WTC11 (cell line): ENCODE measurements at regions not wholly inside any gene's neighbourhood (a gene's known extent, or its start where the extent isn't known, plus 50 kb on each side); places are given as distances from the start of the nearest gene placed in this dataset.

ENCODE experiments used
- ATAC-seq: fragments of 200-7000 bp; cut with Tn5 transposase; 2 replicates; pipeline ENCODE4 v1.10.0; 2021; ENCODE audit warnings: mild to moderate bottlenecking, moderate library complexity
- CTCF ChIA-PET: fragments of 300-600 bp; sonication (Branson Sonifier 250); formaldehyde crosslinking; loops from one replicate; lab custom pipeline; 2021; ENCODE audit warnings: antibody characterized with exemption; lab: Charles Lee
- POLR2A ChIA-PET: fragments of 350-600 bp; sonication (Branson Sonifier 250); formaldehyde crosslinking; loops from one replicate; lab custom pipeline; 2021; ENCODE audit warnings: antibody characterized with exemption; lab: Charles Lee
- DNase-seq: peaks from one replicate; pipeline ENCODE4 v3.0.0; 2021; ENCODE audit warnings: low spot score
- H3K27ac Mint-ChIP-seq: 2 replicates; pipeline ENCODE4 v1.8.0; 2021; ENCODE audit warnings: mixed read lengths
- H3K27me3 Mint-ChIP-seq: 2 replicates; pipeline ENCODE4 v1.8.0; 2021; ENCODE audit warnings: low read depth, mild to moderate bottlenecking, moderate library complexity, mixed read lengths
- H3K36me3 Mint-ChIP-seq: 2 replicates; pipeline ENCODE4 v1.8.0; 2021; ENCODE audit warnings: mixed read lengths
- H3K4me1 Mint-ChIP-seq: 2 replicates; pipeline ENCODE4 v1.8.0; 2022; ENCODE audit warnings: mixed read lengths
- H3K4me3 Mint-ChIP-seq: 2 replicates; pipeline ENCODE4 v1.8.0; 2021; ENCODE audit warnings: mild to moderate bottlenecking, moderate library complexity, mixed read lengths
- H3K9me3 Mint-ChIP-seq: 2 replicates; pipeline ENCODE4 v1.8.0; 2021; ENCODE audit warnings: mixed read lengths
- EMX1 ChIP-seq: fragments of 250-450 bp; sonication (Bioruptor Pico); IDR thresholded peaks from 2 replicates; pipeline ENCODE4 v1.8.0; 2021; ENCODE audit warnings: mild to moderate bottlenecking
- JUN ChIP-seq: sonication (generic); formaldehyde crosslinking; IDR thresholded peaks from 2 replicates; pipeline ENCODE4 v1.8.0; 2023; ENCODE audit warnings: mild to moderate bottlenecking, missing genetic modification reagents
- MXD4 ChIP-seq: fragments of 250-450 bp; sonication (Bioruptor Pico); IDR thresholded peaks from 2 replicates; pipeline ENCODE4 v1.8.0; 2021; ENCODE audit warnings: mild to moderate bottlenecking, moderate library complexity, borderline replicate concordance
- NR1H2 ChIP-seq: sonication (generic); formaldehyde crosslinking; IDR thresholded peaks from 2 replicates; pipeline ENCODE4 v1.9.0; 2021; ENCODE audit warnings: mild to moderate bottlenecking, moderate library complexity, missing genetic modification reagents
- OVOL2 ChIP-seq: fragments of 250-450 bp; sonication (Bioruptor Pico); IDR thresholded peaks from 2 replicates; pipeline ENCODE4 v1.9.0; 2021; ENCODE audit warnings: mild to moderate bottlenecking, borderline replicate concordance
- PRRX2 ChIP-seq: fragments of 250-450 bp; sonication (Bioruptor Pico); IDR thresholded peaks from 2 replicates; pipeline ENCODE4 v1.8.0; 2021; ENCODE audit warnings: mild to moderate bottlenecking
- RELA ChIP-seq: sonication (generic); formaldehyde crosslinking; IDR thresholded peaks from 2 replicates; pipeline ENCODE4 v1.8.1; 2022; ENCODE audit warnings: missing genetic modification reagents, mild to moderate bottlenecking, borderline replicate concordance
- SOX15 ChIP-seq: fragments of 250-450 bp; sonication (Bioruptor Pico); IDR thresholded peaks from 2 replicates; pipeline ENCODE4 v1.9.0; 2021; ENCODE audit warnings: mild to moderate bottlenecking
- TCF7 ChIP-seq: sonication (generic); formaldehyde crosslinking; IDR thresholded peaks from 2 replicates; pipeline ENCODE4 v1.8.0; 2022; ENCODE audit warnings: mild to moderate bottlenecking, low read depth, missing genetic modification reagents, moderate library complexity
- ZBTB21 ChIP-seq: sonication (generic); formaldehyde crosslinking; IDR thresholded peaks from 2 replicates; pipeline ENCODE4 v1.8.1; 2023; ENCODE audit warnings: mild to moderate bottlenecking, missing genetic modification reagents, borderline replicate concordance
- ZNF263 ChIP-seq: sonication (generic); formaldehyde crosslinking; IDR thresholded peaks from 2 replicates; pipeline ENCODE4 v1.8.1; 2022; ENCODE audit warnings: low read depth, mild to moderate bottlenecking, moderate library complexity, missing genetic modification reagents
- TF ChIP-seq, protein P1 (sequence below): sonication (generic); formaldehyde crosslinking; IDR thresholded peaks from 2 replicates; pipeline ENCODE4 v1.8.0; 2022; ENCODE audit warnings: mild to moderate bottlenecking, missing genetic modification reagents
- TF ChIP-seq, protein P2 (sequence below): sonication (generic); formaldehyde crosslinking; IDR thresholded peaks from 2 replicates; pipeline ENCODE4 v1.8.0; 2022; ENCODE audit warnings: mild to moderate bottlenecking, missing genetic modification reagents
- TF ChIP-seq, protein P3 (sequence below): sonication (generic); formaldehyde crosslinking; IDR thresholded peaks from 2 replicates; pipeline ENCODE4 v1.8.1; 2023; ENCODE audit warnings: mild to moderate bottlenecking, moderate library complexity, missing genetic modification reagents
- TF ChIP-seq, protein P4 (sequence below): sonication (generic); formaldehyde crosslinking; IDR thresholded peaks from 2 replicates; pipeline ENCODE4 v1.8.1; 2023; ENCODE audit warnings: mild to moderate bottlenecking, missing genetic modification reagents, borderline replicate concordance
- TF ChIP-seq, protein P5 (sequence below): fragments of 250-450 bp; sonication (Bioruptor Pico); IDR thresholded peaks from 2 replicates; pipeline ENCODE4 v1.9.0; 2021; ENCODE audit warnings: mild to moderate bottlenecking
- TF ChIP-seq, protein P6 (sequence below): sonication (generic); formaldehyde crosslinking; conservative IDR thresholded peaks from 2 replicates; pipeline ENCODE4 v1.8.1; 2023; ENCODE audit warnings: mild to moderate bottlenecking, low read depth, missing genetic modification reagents, moderate library complexity
- TF ChIP-seq, protein P7 (sequence below): sonication (generic); formaldehyde crosslinking; IDR thresholded peaks from 2 replicates; pipeline ENCODE4 v1.8.1; 2023; ENCODE audit warnings: mild to moderate bottlenecking, missing genetic modification reagents, moderate library complexity
- TF ChIP-seq, protein P8 (sequence below): sonication (generic); formaldehyde crosslinking; IDR thresholded peaks from 2 replicates; pipeline ENCODE4 v1.8.0; 2022; ENCODE audit warnings: missing genetic modification reagents

DNA sequence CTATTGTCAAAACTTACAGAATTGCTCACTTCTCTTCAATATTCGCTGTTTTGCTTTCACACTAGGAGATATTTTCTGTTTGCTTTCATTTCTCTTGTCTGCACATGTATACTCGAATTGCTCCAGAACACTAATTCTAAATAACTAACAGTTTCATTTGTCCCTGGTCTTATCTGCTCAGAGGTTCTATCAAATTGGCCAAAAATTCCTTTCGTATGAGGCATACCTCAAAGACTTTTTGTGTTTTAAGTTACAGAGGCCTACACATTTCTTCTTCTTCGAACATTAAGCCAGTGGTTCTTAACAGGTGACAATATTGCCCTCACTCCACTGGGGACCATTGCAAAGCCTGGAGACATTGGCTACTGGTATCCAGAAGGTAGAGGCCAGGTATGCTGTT lies 1314.6 kb downstream of the EFNB2 start:
- ATAC-seq, result no peak
- no peak overlapping the region for H3K4me3 Mint-ChIP-seq
- ChIA-PET CTCF (no interaction called here), POLR2A (no interaction called here)
- no peak overlapping the region for H3K27ac Mint-ChIP-seq
- no peak for DNase-seq
- H3K4me1 Mint-ChIP-seq, result no peaks in the 10 kb centered on the region
- TF ChIP-seq PRRX2, result no peak
- TF ChIP-seq, protein P1, sequence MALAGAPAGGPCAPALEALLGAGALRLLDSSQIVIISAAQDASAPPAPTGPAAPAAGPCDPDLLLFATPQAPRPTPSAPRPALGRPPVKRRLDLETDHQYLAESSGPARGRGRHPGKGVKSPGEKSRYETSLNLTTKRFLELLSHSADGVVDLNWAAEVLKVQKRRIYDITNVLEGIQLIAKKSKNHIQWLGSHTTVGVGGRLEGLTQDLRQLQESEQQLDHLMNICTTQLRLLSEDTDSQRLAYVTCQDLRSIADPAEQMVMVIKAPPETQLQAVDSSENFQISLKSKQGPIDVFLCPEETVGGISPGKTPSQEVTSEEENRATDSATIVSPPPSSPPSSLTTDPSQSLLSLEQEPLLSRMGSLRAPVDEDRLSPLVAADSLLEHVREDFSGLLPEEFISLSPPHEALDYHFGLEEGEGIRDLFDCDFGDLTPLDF (CRISPR knock-in tag), result no peak
- TF ChIP-seq, protein P2, sequence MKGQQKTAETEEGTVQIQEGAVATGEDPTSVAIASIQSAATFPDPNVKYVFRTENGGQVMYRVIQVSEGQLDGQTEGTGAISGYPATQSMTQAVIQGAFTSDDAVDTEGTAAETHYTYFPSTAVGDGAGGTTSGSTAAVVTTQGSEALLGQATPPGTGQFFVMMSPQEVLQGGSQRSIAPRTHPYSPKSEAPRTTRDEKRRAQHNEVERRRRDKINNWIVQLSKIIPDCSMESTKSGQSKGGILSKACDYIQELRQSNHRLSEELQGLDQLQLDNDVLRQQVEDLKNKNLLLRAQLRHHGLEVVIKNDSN (CRISPR knock-in tag), result no peak
- TF ChIP-seq RELA (CRISPR knock-in tag), result no peak
- TF ChIP-seq, protein P3, sequence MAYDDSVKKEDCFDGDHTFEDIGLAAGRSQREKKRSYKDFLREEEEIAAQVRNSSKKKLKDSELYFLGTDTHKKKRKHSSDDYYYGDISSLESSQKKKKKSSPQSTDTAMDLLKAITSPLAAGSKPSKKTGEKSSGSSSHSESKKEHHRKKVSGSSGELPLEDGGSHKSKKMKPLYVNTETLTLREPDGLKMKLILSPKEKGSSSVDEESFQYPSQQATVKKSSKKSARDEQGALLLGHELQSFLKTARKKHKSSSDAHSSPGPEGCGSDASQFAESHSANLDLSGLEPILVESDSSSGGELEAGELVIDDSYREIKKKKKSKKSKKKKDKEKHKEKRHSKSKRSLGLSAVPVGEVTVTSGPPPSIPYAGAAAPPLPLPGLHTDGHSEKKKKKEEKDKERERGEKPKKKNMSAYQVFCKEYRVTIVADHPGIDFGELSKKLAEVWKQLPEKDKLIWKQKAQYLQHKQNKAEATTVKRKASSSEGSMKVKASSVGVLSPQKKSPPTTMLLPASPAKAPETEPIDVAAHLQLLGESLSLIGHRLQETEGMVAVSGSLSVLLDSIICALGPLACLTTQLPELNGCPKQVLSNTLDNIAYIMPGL, result no peak
- peaks cover 14% of the 10 kb centered on the region for H3K9me3 Mint-ChIP-seq
- no peaks in the 10 kb centered on the region for H3K27me3 Mint-ChIP-seq
- H3K36me3 Mint-ChIP-seq, result no peaks in the 10 kb centered on the region

DNA sequence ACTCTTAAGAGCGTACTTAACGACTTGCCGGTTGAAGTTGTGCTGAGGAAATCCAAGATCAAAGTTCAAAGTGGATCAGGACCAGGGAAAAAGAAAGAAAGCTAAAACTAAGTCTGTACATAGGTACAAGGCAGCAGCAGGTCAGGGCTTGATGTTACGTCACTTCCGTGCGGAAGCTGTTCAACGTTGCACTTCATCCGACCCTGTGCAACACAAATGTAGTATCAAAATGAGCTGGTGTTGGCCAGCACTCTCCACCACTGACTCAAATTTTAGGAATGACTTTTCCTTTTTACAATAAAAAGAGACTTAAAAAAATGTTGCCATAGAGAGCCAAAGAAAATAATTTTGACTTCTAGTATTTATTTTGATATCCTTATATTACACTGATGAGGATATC lies 1315.4 kb downstream of the EFNB2 start:
- Mint-ChIP-seq H3K27ac (no peak overlapping the region), H3K4me3 (no peak overlapping the region), H3K36me3 (no peaks in the 10 kb centered on the region), H3K4me1 (no peaks in the 10 kb centered on the region), H3K9me3 (peaks cover 10% of the 10 kb centered on the region), H3K27me3 (no peaks in the 10 kb centered on the region)
- CTCF ChIA-PET, result no interaction called here
- POLR2A ChIA-PET, result no interaction called here
- no peak for DNase-seq
- no peak for ATAC-seq
- TF ChIP-seq EMX1 (CRISPR knock-in tag), result no peak
- no peak for TF ChIP-seq ZBTB21 (CRISPR knock-in tag)
- TF ChIP-seq, protein P4, sequence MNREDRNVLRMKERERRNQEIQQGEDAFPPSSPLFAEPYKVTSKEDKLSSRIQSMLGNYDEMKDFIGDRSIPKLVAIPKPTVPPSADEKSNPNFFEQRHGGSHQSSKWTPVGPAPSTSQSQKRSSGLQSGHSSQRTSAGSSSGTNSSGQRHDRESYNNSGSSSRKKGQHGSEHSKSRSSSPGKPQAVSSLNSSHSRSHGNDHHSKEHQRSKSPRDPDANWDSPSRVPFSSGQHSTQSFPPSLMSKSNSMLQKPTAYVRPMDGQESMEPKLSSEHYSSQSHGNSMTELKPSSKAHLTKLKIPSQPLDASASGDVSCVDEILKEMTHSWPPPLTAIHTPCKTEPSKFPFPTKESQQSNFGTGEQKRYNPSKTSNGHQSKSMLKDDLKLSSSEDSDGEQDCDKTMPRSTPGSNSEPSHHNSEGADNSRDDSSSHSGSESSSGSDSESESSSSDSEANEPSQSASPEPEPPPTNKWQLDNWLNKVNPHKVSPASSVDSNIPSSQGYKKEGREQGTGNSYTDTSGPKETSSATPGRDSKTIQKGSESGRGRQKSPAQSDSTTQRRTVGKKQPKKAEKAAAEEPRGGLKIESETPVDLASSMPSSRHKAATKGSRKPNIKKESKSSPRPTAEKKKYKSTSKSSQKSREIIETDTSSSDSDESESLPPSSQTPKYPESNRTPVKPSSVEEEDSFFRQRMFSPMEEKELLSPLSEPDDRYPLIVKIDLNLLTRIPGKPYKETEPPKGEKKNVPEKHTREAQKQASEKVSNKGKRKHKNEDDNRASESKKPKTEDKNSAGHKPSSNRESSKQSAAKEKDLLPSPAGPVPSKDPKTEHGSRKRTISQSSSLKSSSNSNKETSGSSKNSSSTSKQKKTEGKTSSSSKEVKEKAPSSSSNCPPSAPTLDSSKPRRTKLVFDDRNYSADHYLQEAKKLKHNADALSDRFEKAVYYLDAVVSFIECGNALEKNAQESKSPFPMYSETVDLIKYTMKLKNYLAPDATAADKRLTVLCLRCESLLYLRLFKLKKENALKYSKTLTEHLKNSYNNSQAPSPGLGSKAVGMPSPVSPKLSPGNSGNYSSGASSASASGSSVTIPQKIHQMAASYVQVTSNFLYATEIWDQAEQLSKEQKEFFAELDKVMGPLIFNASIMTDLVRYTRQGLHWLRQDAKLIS (CRISPR knock-in tag), result no peak
- no peak for TF ChIP-seq SOX15 (CRISPR knock-in tag)
- TF ChIP-seq NR1H2 (CRISPR knock-in tag), result no peak
- TF ChIP-seq, protein P5, sequence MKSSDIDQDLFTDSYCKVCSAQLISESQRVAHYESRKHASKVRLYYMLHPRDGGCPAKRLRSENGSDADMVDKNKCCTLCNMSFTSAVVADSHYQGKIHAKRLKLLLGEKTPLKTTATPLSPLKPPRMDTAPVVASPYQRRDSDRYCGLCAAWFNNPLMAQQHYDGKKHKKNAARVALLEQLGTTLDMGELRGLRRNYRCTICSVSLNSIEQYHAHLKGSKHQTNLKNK, result no peak
- no peak for TF ChIP-seq TCF7 (CRISPR knock-in tag)
- TF ChIP-seq MXD4 (CRISPR knock-in tag), result no peak
- TF ChIP-seq JUN, result no peak
- TF ChIP-seq, protein P6, sequence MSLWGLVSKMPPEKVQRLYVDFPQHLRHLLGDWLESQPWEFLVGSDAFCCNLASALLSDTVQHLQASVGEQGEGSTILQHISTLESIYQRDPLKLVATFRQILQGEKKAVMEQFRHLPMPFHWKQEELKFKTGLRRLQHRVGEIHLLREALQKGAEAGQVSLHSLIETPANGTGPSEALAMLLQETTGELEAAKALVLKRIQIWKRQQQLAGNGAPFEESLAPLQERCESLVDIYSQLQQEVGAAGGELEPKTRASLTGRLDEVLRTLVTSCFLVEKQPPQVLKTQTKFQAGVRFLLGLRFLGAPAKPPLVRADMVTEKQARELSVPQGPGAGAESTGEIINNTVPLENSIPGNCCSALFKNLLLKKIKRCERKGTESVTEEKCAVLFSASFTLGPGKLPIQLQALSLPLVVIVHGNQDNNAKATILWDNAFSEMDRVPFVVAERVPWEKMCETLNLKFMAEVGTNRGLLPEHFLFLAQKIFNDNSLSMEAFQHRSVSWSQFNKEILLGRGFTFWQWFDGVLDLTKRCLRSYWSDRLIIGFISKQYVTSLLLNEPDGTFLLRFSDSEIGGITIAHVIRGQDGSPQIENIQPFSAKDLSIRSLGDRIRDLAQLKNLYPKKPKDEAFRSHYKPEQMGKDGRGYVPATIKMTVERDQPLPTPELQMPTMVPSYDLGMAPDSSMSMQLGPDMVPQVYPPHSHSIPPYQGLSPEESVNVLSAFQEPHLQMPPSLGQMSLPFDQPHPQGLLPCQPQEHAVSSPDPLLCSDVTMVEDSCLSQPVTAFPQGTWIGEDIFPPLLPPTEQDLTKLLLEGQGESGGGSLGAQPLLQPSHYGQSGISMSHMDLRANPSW (CRISPR knock-in tag), result no peak
- TF ChIP-seq, protein P7, sequence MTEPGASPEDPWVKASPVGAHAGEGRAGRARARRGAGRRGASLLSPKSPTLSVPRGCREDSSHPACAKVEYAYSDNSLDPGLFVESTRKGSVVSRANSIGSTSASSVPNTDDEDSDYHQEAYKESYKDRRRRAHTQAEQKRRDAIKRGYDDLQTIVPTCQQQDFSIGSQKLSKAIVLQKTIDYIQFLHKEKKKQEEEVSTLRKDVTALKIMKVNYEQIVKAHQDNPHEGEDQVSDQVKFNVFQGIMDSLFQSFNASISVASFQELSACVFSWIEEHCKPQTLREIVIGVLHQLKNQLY (CRISPR knock-in tag), result no peak
- TF ChIP-seq ZNF263, result no peak
- TF ChIP-seq, protein P8, sequence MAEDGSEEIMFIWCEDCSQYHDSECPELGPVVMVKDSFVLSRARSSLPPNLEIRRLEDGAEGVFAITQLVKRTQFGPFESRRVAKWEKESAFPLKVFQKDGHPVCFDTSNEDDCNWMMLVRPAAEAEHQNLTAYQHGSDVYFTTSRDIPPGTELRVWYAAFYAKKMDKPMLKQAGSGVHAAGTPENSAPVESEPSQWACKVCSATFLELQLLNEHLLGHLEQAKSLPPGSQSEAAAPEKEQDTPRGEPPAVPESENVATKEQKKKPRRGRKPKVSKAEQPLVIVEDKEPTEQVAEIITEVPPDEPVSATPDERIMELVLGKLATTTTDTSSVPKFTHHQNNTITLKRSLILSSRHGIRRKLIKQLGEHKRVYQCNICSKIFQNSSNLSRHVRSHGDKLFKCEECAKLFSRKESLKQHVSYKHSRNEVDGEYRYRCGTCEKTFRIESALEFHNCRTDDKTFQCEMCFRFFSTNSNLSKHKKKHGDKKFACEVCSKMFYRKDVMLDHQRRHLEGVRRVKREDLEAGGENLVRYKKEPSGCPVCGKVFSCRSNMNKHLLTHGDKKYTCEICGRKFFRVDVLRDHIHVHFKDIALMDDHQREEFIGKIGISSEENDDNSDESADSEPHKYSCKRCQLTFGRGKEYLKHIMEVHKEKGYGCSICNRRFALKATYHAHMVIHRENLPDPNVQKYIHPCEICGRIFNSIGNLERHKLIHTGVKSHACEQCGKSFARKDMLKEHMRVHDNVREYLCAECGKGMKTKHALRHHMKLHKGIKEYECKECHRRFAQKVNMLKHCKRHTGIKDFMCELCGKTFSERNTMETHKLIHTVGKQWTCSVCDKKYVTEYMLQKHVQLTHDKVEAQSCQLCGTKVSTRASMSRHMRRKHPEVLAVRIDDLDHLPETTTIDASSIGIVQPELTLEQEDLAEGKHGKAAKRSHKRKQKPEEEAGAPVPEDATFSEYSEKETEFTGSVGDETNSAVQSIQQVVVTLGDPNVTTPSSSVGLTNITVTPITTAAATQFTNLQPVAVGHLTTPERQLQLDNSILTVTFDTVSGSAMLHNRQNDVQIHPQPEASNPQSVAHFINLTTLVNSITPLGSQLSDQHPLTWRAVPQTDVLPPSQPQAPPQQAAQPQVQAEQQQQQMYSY (CRISPR knock-in tag), result no peak
- TF ChIP-seq OVOL2 (CRISPR knock-in tag), result no peak
